ENCODE measurements at regions not wholly inside any gene's neighbourhood (a gene's known extent, or its start where the extent isn't known, plus 50 kb on each side); places are given as distances from the start of the nearest gene placed in this dataset.
"Not testable (repeated sequence)": the region's sequence is repeated elsewhere in the genome, so short reads cannot be mapped to it uniquely, and the experiment has no call there.

GRCh38 chr5:167065794-167066193, 1225.7 kb upstream of the WWC1 start:
- TF ChIP-seq CTCF (IDR thresholded peaks at IDR 0.05; ENCODE audit: low read depth, low read length, missing control alignments): no peak

GRCh38 chr5:167071981-167072610, 1219.3 kb upstream of the WWC1 start:
- no peak for TF ChIP-seq CTCF (IDR thresholded peaks at IDR 0.05; ENCODE audit: low read depth, low read length, missing control alignments)
- H3K4me3 ChIP-seq (replicated peaks; ENCODE audit: low read depth, low read length): no peak overlapping the region
- no peak for DNase-seq (ENCODE audit: extremely low read depth, low read depth)

More at GRCh38 chr5:167065794-167066193, 1225.7 kb upstream of the WWC1 start:
- DNase-seq (ENCODE audit: extremely low read depth, low read depth): no peak
- no peak overlapping the region for H3K4me3 ChIP-seq (replicated peaks; ENCODE audit: low read depth, low read length)

GRCh38 chr5:167081561-167081960, 1209.9 kb upstream of the WWC1 start:
- TF ChIP-seq CTCF (IDR thresholded peaks at IDR 0.05; ENCODE audit: low read depth, low read length, missing control alignments): no peak
- DNase-seq (ENCODE audit: extremely low read depth, low read depth): no peak
- H3K4me3 ChIP-seq (replicated peaks; ENCODE audit: low read depth, low read length): no peak overlapping the region

- no peak for DNase-seq (ENCODE audit: extremely low read depth, low read depth)
- no peak overlapping the region for H3K4me3 ChIP-seq (replicated peaks; ENCODE audit: low read depth, low read length)
- no peak for TF ChIP-seq CTCF (IDR thresholded peaks at IDR 0.05; ENCODE audit: low read depth, low read length, missing control alignments)
Measured at GRCh38 chr5:167096816-167097215, 1194.6 kb upstream of the WWC1 start.

GRCh38 chr5:167104351-167104750, 1187.1 kb upstream of the WWC1 start:
- TF ChIP-seq CTCF (IDR thresholded peaks at IDR 0.05; ENCODE audit: low read depth, low read length, missing control alignments): no peak
- no peak overlapping the region for H3K4me3 ChIP-seq (replicated peaks; ENCODE audit: low read depth, low read length)
- DNase-seq (ENCODE audit: extremely low read depth, low read depth): no peak

GRCh38 chr5:167105941-167106340, 1185.5 kb upstream of the WWC1 start:
- no peak overlapping the region for H3K4me3 ChIP-seq (replicated peaks; ENCODE audit: low read depth, low read length)
- TF ChIP-seq CTCF (IDR thresholded peaks at IDR 0.05; ENCODE audit: low read depth, low read length, missing control alignments): no peak
- no peak for DNase-seq (ENCODE audit: extremely low read depth, low read depth)

- no peak for TF ChIP-seq CTCF (IDR thresholded peaks at IDR 0.05; ENCODE audit: low read depth, low read length, missing control alignments)
- no peak overlapping the region for H3K4me3 ChIP-seq (replicated peaks; ENCODE audit: low read depth, low read length)
- DNase-seq (ENCODE audit: extremely low read depth, low read depth): no peak
Measured at GRCh38 chr5:167107684-167108083, 1183.8 kb upstream of the WWC1 start.

GRCh38 chr5:167108266-167108665, 1183.2 kb upstream of the WWC1 start:
- not testable (repeated sequence) for DNase-seq (ENCODE audit: extremely low read depth, low read depth); H3K4me3 ChIP-seq (replicated peaks; ENCODE audit: low read depth, low read length)
